Cardiac fibroblast (primary cell): ENCODE measurements at regions not wholly inside any gene's neighbourhood (a gene's known extent, or its start where the extent isn't known, plus 50 kb on each side); places are given as distances from the start of the nearest gene placed in this dataset.

Source experiments
- DNase-seq, 2 donors: peaks; one replicate each; pipeline versions ENCODE4 v3.0.0 to v3.0.0-alpha.2; 2010; ENCODE audit warnings: low read depth in 2 of 2
- H3K4me3 ChIP-seq, 2 donors: replicated peaks in 1 of 2; 1 replicate in 1 of 2; 2 replicates in 1 of 2; pipeline ENCODE4 v1.5.1; 2011; ENCODE audit warnings: low read depth in 2 of 2, low read length in 2 of 2, mild to moderate bottlenecking in 2 of 2, moderate library complexity in 1 of 2
- CTCF ChIP-seq: IDR thresholded peaks from one replicate; pipeline ENCODE4 v1.5.1; 2011; ENCODE audit warnings: low read depth, mild to moderate bottlenecking, low read length, inconsistent platforms

DNA sequence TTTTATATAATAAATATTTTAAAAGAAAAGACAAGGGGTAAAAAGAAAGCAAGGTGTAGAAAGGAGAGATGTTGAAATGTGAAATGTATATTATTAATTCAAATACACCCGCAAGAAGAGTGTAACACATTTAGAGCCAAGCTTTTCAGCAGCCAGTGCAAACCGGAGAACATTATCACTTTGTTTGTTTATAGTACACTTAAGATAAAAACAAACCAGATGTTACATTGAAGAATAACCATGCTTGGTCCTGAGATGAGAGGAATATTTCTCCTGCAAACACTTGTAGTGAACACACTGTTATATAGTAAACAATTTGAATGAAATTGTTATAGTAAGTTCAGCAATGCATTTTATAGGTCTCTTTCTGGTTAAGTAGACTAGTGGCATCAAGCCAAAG, 1441.5 kb downstream of the OTOL1 start:
- DNase-seq, result no peak
- no peak for TF ChIP-seq CTCF
- no peak overlapping the region for H3K4me3 ChIP-seq

DNA sequence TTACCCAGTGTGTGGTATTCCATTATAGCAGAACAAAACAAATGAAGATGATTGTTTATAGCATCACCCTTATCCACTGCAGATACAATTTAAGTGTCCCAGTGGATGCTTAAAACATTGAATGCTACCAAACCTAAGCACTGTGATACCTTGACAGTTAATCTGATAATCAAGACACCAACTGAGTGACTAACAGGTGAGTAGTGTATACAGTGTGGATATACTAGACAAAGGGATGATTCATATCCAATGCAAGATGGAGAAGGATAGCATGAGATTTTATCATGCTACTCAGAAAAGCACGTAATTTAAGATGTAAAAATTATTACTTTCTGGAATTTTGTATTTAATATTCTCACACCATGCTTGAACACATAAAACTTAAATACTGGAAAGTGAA, 1449.0 kb downstream of the OTOL1 start:
- DNase-seq, result no peak
- no peak for TF ChIP-seq CTCF
- no peak overlapping the region for H3K4me3 ChIP-seq

- DNase-seq, result no peak
- no peak overlapping the region for H3K4me3 ChIP-seq
- no peak for TF ChIP-seq CTCF
Measured at GRCh38 chr3:162956711-162957110, 1460.1 kb downstream of the OTOL1 start.

GRCh38 chr3:162960269-162960668, 1463.7 kb downstream of the OTOL1 start:
- TF ChIP-seq CTCF, result no peak
- no peak for DNase-seq
- no peak overlapping the region for H3K4me3 ChIP-seq

- no peak for DNase-seq
- TF ChIP-seq CTCF, result no peak
- no peak overlapping the region for H3K4me3 ChIP-seq
Measured at GRCh38 chr3:162970292-162970691, 1473.7 kb downstream of the OTOL1 start.

GRCh38 chr3:162971715-162972114, 1475.1 kb downstream of the OTOL1 start:
- DNase-seq, result no peak
- TF ChIP-seq CTCF, result no peak
- H3K4me3 ChIP-seq, result no peak overlapping the region

DNA sequence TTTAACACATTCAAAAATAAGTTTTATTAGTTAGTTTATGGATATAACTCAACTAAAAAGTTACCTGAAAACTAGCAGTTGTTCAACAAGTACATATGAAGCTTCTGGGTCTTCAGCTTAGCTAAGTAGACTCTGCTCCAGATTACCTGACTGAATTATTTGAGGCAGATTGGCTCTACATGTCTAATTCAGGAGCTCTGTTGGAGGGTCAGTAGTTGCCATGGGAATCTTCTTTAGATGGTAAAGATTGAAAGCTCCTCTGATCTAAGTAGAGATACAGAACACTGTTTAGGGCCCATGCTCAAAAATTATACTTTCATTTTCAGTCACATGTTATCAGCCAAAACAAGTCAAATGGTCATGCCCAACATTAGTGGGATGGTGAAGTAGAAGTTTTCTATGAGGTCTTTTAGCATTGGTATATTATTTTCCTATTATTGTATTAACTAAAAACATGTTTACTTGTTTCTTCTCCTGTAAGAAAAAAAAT, 1476.9 kb downstream of the OTOL1 start:
- no peak for DNase-seq
- TF ChIP-seq CTCF, result no peak
- H3K4me3 ChIP-seq, result no peak overlapping the region
